Kasumi-1 (cell line): ENCODE measurements at regions not wholly inside any gene's neighbourhood (a gene's known extent, or its start where the extent isn't known, plus 50 kb on each side); places are given as distances from the start of the nearest gene placed in this dataset.

ENCODE experiments used
- DNase-seq, 2 experiments: peaks; one replicate each; lab custom pipeline; 2025; lab: John Stamatoyannopoulos, UW

- DNase-seq, result no peak
Measured at GRCh38 chr3:8357859-8358258, 143.8 kb upstream of the LMCD1 start.

- DNase-seq, result no peak
Measured at GRCh38 chr3:8359133-8359532, 142.5 kb upstream of the LMCD1 start.

- DNase-seq, result no peak
Measured at GRCh38 chr3:8363200-8363599, 138.4 kb upstream of the LMCD1 start.

- no peak for DNase-seq
Measured at GRCh38 chr3:8365541-8365940, 136.1 kb upstream of the LMCD1 start.

GRCh38 chr3:8366219-8366810 is 135.3 kb upstream of the LMCD1 start:
- DNase-seq, result no peak

GRCh38 chr3:8368598-8368997 is 133.0 kb upstream of the LMCD1 start:
- DNase-seq, result no peak

GRCh38 chr3:8369638-8370037 is 132.0 kb upstream of the LMCD1 start:
- no peak for DNase-seq

- DNase-seq, result no peak
Measured at GRCh38 chr3:8371085-8371551, 130.5 kb upstream of the LMCD1 start.

GRCh38 chr3:8371960-8372463 is 129.6 kb upstream of the LMCD1 start:
- no peak for DNase-seq

- DNase-seq, result no peak
Measured at GRCh38 chr3:8380904-8381704, 120.5 kb upstream of the LMCD1 start.

- DNase-seq, result no peak
Measured at GRCh38 chr3:8385848-8386620, 115.6 kb upstream of the LMCD1 start.

GRCh38 chr3:8387571-8387970 is 114.1 kb upstream of the LMCD1 start:
- no peak for DNase-seq

- no peak for DNase-seq
Measured at GRCh38 chr3:8399686-8400085, 101.9 kb upstream of the LMCD1 start.

- DNase-seq, result no peak
Measured at GRCh38 chr3:8400911-8401310, 100.7 kb upstream of the LMCD1 start.

GRCh38 chr3:8403996-8404395 is 97.6 kb upstream of the LMCD1 start:
- no peak for DNase-seq

- no peak for DNase-seq
Measured at GRCh38 chr3:8405144-8405543, 96.5 kb upstream of the LMCD1 start.

- no peak for DNase-seq
Measured at GRCh38 chr3:8406479-8406878, 95.1 kb upstream of the LMCD1 start.

GRCh38 chr3:8413337-8413926 is 88.2 kb upstream of the LMCD1 start:
- DNase-seq, result no peak

GRCh38 chr3:8416965-8417364 is 84.7 kb upstream of the LMCD1 start:
- peak; percentile 26 to 31 for DNase-seq

GRCh38 chr3:8420612-8421011 is 81.0 kb upstream of the LMCD1 start:
- no peak for DNase-seq

- DNase-seq, result peak; percentile 37 to 46
Measured at GRCh38 chr3:8421267-8421666, 80.4 kb upstream of the LMCD1 start.

GRCh38 chr3:8421711-8422110 is 79.9 kb upstream of the LMCD1 start:
- no peak for DNase-seq
